ENCODE measurements at regions not wholly inside any gene's neighbourhood (a gene's known extent, or its start where the extent isn't known, plus 50 kb on each side); places are given as distances from the start of the nearest gene placed in this dataset.
"Not testable (repeated sequence)": the region's sequence is repeated elsewhere in the genome, so short reads cannot be mapped to it uniquely, and the experiment has no call there.

- H3K4me3 ChIP-seq (ENCODE audit: control insufficient read depth, low read depth, low read length) = no peak overlapping the region
- no peak for TF ChIP-seq CTCF (conservative IDR thresholded peaks at IDR 0.05; ENCODE audit: control insufficient read depth, insufficient read depth, low read depth, low read length)
- DNase-seq (ENCODE audit: low read depth) = no peak
These were observed 126.6 kb upstream of the GNAI1 start for GRCh38 chr7:80008039-80008438.

- no peak for DNase-seq (ENCODE audit: low read depth)
- no peak overlapping the region for H3K4me3 ChIP-seq (ENCODE audit: control insufficient read depth, low read depth, low read length)
- no peak for TF ChIP-seq CTCF (conservative IDR thresholded peaks at IDR 0.05; ENCODE audit: control insufficient read depth, insufficient read depth, low read depth, low read length)
These were observed 131.8 kb upstream of the GNAI1 start for GRCh38 chr7:80002865-80003264.

- TF ChIP-seq CTCF (conservative IDR thresholded peaks at IDR 0.05; ENCODE audit: control insufficient read depth, insufficient read depth, low read depth, low read length) = no peak
- no peak for DNase-seq (ENCODE audit: low read depth)
- no peak overlapping the region for H3K4me3 ChIP-seq (ENCODE audit: control insufficient read depth, low read depth, low read length)
These were observed 136.3 kb upstream of the GNAI1 start for GRCh38 chr7:79998363-79998762.

GRCh38 chr7:79997345-79997744 is 137.3 kb upstream of the GNAI1 start:
- no peak for TF ChIP-seq CTCF (conservative IDR thresholded peaks at IDR 0.05; ENCODE audit: control insufficient read depth, insufficient read depth, low read depth, low read length)
- DNase-seq (ENCODE audit: low read depth) = no peak
- H3K4me3 ChIP-seq (ENCODE audit: control insufficient read depth, low read depth, low read length) = no peak overlapping the region

GRCh38 chr7:79995741-79996140 is 138.9 kb upstream of the GNAI1 start:
- DNase-seq (ENCODE audit: low read depth); H3K4me3 ChIP-seq (ENCODE audit: control insufficient read depth, low read depth, low read length): not testable (repeated sequence)

GRCh38 chr7:79988653-79989052 is 146.0 kb upstream of the GNAI1 start:
- DNase-seq (ENCODE audit: low read depth) = peak; percentile 51
- H3K4me3 ChIP-seq (ENCODE audit: control insufficient read depth, low read depth, low read length) = no peak overlapping the region
- TF ChIP-seq CTCF (conservative IDR thresholded peaks at IDR 0.05; ENCODE audit: control insufficient read depth, insufficient read depth, low read depth, low read length) = no peak

GRCh38 chr7:79984210-79984609 is 150.4 kb upstream of the GNAI1 start:
- DNase-seq (ENCODE audit: low read depth) = peak; percentile 12
- TF ChIP-seq CTCF (conservative IDR thresholded peaks at IDR 0.05; ENCODE audit: control insufficient read depth, insufficient read depth, low read depth, low read length) = no peak
- H3K4me3 ChIP-seq (ENCODE audit: control insufficient read depth, low read depth, low read length) = no peak overlapping the region
